B cell (primary cell): ENCODE measurements at regions not wholly inside any gene's neighbourhood (a gene's known extent, or its start where the extent isn't known, plus 50 kb on each side); places are given as distances from the start of the nearest gene placed in this dataset.

Experiments
- ATAC-seq: fragments of 200-7000 bp; cut with Tn5 transposase; one replicate; pipeline ENCODE4 v1.10.0; 2021; ENCODE audit warnings: low read depth, mild to moderate bottlenecking, moderate number of reproducible peaks, moderate library complexity
- CTCF ChIA-PET: fragments of 350-600 bp; sonication (Branson Sonifier 250); formaldehyde crosslinking; loops from one replicate; lab custom pipeline; 2021; ENCODE audit warnings: antibody characterized with exemption, inconsistent platforms; lab: Charles Lee
- POLR2A ChIA-PET: fragments of 350-600 bp; sonication (Branson Sonifier 250); formaldehyde crosslinking; loops from one replicate; lab custom pipeline; 2021; ENCODE audit warnings: antibody characterized with exemption; lab: Charles Lee
- DNase-seq: peaks from one replicate; pipeline ENCODE4 v3.0.0; 2013
- H2AFZ ChIP-seq: 2 replicates; pipeline ENCODE4 v1.6.1; 2012; ENCODE audit warnings: mild to moderate bottlenecking, low read depth, low read length; ENCODE audit not compliant: insufficient read depth, poor library complexity, severe bottlenecking
- H3K27ac ChIP-seq, 2 donors: 1 replicate in 1 of 2; 2 replicates in 1 of 2; pipeline ENCODE4 v1.5.1; 2012 to 2013; ENCODE audit warnings: low read length in 2 of 2, mild to moderate bottlenecking in 2 of 2, moderate library complexity in 1 of 2
- H3K27me3 ChIP-seq, 4 experiments: fragments of 200-600 bp in 1 of 4; sonication (generic) in 1 of 4; replicated peaks in 1 of 4; 1 replicate in 2 of 4; 2 replicates in 2 of 4; pipeline versions ENCODE4 v1.6.1 to v1.7.0; 2013 to 2016; ENCODE audit warnings: low read length in 3 of 4, mild to moderate bottlenecking in 2 of 4, mixed read lengths in 1 of 4, moderate library complexity in 1 of 4; ENCODE audit not compliant: insufficient read depth in 4 of 4, control insufficient read depth in 3 of 4; ENCODE audit errors: control extremely low read depth in 1 of 4
- H3K36me3 ChIP-seq, 2 experiments: replicated peaks in 1 of 2; 1 replicate in 1 of 2; 2 replicates in 1 of 2; pipeline versions ENCODE4 v1.6.1 to v1.7.1; 2013; ENCODE audit warnings: low read length in 1 of 2; ENCODE audit not compliant: insufficient read depth in 2 of 2, control insufficient read depth in 1 of 2; ENCODE audit errors: control extremely low read depth in 1 of 2, extremely low read depth in 1 of 2
- H3K4me1 ChIP-seq, 2 donors: fragments of 200-600 bp in 1 of 2; sonication (generic) in 1 of 2; 1 replicate in 1 of 2; 2 replicates in 1 of 2; pipeline versions ENCODE4 v1.5.1 to v1.6.1; 2013 to 2017; ENCODE audit warnings: low read length in 2 of 2; ENCODE audit not compliant: control insufficient read depth in 2 of 2, insufficient read depth in 2 of 2
- H3K4me2 ChIP-seq: replicated peaks from 2 replicates; pipeline ENCODE3; 2012; ENCODE audit warnings: mild to moderate bottlenecking, low read depth, low read length; ENCODE audit not compliant: poor library complexity, severe bottlenecking
- H3K4me3 ChIP-seq, 5 experiments: fragments of 200-600 bp in 1 of 5; sonication (generic) in 1 of 5; 1 replicate in 3 of 5; 2 replicates in 2 of 5; pipeline versions ENCODE4 v1.5.1 to v1.7.0; 2011 to 2016; ENCODE audit warnings: low read length in 4 of 5, mild to moderate bottlenecking in 4 of 5, low read depth in 2 of 5, control low read depth in 1 of 5, moderate library complexity in 1 of 5; ENCODE audit not compliant: insufficient read depth in 1 of 5; ENCODE audit errors: control extremely low read depth in 1 of 5, extremely low read depth in 1 of 5
- H3K79me2 ChIP-seq: fragments of 200-600 bp; sonication (generic); one replicate; pipeline ENCODE4 v1.6.0; 2016; ENCODE audit warnings: low read length; ENCODE audit not compliant: control insufficient read depth, insufficient read depth
- H3K9ac ChIP-seq: fragments of 200-600 bp; sonication (generic); 2 replicates; pipeline ENCODE4 v1.6.1; 2017; ENCODE audit warnings: mild to moderate bottlenecking, low read length, moderate library complexity
- H3K9me3 ChIP-seq, 3 donors: one replicate each; pipeline versions ENCODE4 v1.6.1 to v1.7.1; 2013; ENCODE audit warnings: low read length in 2 of 3; ENCODE audit not compliant: control insufficient read depth in 2 of 3, insufficient read depth in 1 of 3; ENCODE audit errors: control extremely low read depth in 1 of 3
- H4K20me1 ChIP-seq: 2 replicates; pipeline ENCODE4 v1.6.0; 2012; ENCODE audit warnings: mild to moderate bottlenecking, low read length; ENCODE audit not compliant: insufficient read depth, control insufficient read depth, poor library complexity, severe bottlenecking
- H3K27ac Mint-ChIP-seq: one replicate; pipeline ENCODE4 v1.8.0; 2021; ENCODE audit warnings: mixed read lengths
- H3K27me3 Mint-ChIP-seq: one replicate; pipeline ENCODE4 v1.8.0; 2021; ENCODE audit warnings: mixed read lengths
- H3K4me1 Mint-ChIP-seq: one replicate; pipeline ENCODE4 v1.8.0; 2021; ENCODE audit warnings: mixed read lengths
- H3K4me3 Mint-ChIP-seq: one replicate; pipeline ENCODE4 v1.8.0; 2021; ENCODE audit warnings: mixed read lengths
- H3K9me3 Mint-ChIP-seq: one replicate; pipeline ENCODE4 v1.8.0; 2022; ENCODE audit warnings: mixed read lengths; ENCODE audit not compliant: insufficient read depth
- EZH2 ChIP-seq: IDR thresholded peaks from 2 replicates; pipeline ENCODE4 v1.6.1; 2012; ENCODE audit warnings: borderline replicate concordance, low read depth, mild to moderate bottlenecking, moderate library complexity, low read length; ENCODE audit not compliant: insufficient read depth, poor library complexity, severe bottlenecking
- WGBS: methylation state at CpG from one replicate; pipeline ENCODE4 v1.1.5; 2013; ENCODE audit warnings: missing lambda C conversion rate; ENCODE audit not compliant: insufficient coverage; 5-methylcytosine and 5-hydroxymethylcytosine counted together
- intact Hi-C: fragments of 100-400 bp; cut with micrococcal nuclease; formaldehyde crosslinking; loops from one replicate; pipeline ENCODE4 v1.10.0; 2022
- TF ChIP-seq, protein P1 (sequence below): fragments of 200-600 bp; IDR thresholded peaks from one replicate; pipeline ENCODE4 v1.8.0; 2022; ENCODE audit warnings: antibody characterized with exemption, mild to moderate bottlenecking

- ATAC-seq (no peak), DNase-seq (no peak)
- no peak overlapping the region for H3K27ac Mint-ChIP-seq
- TF ChIP-seq, protein P1, sequence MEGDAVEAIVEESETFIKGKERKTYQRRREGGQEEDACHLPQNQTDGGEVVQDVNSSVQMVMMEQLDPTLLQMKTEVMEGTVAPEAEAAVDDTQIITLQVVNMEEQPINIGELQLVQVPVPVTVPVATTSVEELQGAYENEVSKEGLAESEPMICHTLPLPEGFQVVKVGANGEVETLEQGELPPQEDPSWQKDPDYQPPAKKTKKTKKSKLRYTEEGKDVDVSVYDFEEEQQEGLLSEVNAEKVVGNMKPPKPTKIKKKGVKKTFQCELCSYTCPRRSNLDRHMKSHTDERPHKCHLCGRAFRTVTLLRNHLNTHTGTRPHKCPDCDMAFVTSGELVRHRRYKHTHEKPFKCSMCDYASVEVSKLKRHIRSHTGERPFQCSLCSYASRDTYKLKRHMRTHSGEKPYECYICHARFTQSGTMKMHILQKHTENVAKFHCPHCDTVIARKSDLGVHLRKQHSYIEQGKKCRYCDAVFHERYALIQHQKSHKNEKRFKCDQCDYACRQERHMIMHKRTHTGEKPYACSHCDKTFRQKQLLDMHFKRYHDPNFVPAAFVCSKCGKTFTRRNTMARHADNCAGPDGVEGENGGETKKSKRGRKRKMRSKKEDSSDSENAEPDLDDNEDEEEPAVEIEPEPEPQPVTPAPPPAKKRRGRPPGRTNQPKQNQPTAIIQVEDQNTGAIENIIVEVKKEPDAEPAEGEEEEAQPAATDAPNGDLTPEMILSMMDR, result no peak
- no peak for TF ChIP-seq EZH2
- no peaks in the 10 kb centered on the region for H3K9me3 ChIP-seq
- no CpG with 5 or more reads among the region's 1 CpG for WGBS
- H3K27me3 ChIP-seq, result peaks cover 0 to 12% (median 3%) of the 10 kb centered on the region in 4 experiments
- H3K4me3 Mint-ChIP-seq, result no peak overlapping the region
- H4K20me1 ChIP-seq, result no peaks in the 10 kb centered on the region
- intact Hi-C loops, result no loop called here
- H2AFZ ChIP-seq, result no peak overlapping the region
- H3K9me3 Mint-ChIP-seq, result no peaks in the 10 kb centered on the region
- no peak overlapping the region for H3K9ac ChIP-seq
- peaks cover 40% of the 10 kb centered on the region for H3K27me3 Mint-ChIP-seq
- CTCF ChIA-PET, result no interaction called here
- POLR2A ChIA-PET, result no interaction called here
- H3K27ac ChIP-seq, result no peak overlapping the region
- H3K36me3 ChIP-seq, result no peaks in the 10 kb centered on the region
- no peak overlapping the region for H3K4me3 ChIP-seq
- peaks cover 0 to under 1% of the 10 kb centered on the region in 2 donors for H3K4me1 ChIP-seq
- H3K79me2 ChIP-seq, result no peaks in the 10 kb centered on the region
- no peak overlapping the region for H3K4me2 ChIP-seq
- peaks cover 4% of the 10 kb centered on the region for H3K4me1 Mint-ChIP-seq
Observed at GRCh38 chr7:45253368-45253767, 95.8 kb downstream of the RAMP3 start.

DNA sequence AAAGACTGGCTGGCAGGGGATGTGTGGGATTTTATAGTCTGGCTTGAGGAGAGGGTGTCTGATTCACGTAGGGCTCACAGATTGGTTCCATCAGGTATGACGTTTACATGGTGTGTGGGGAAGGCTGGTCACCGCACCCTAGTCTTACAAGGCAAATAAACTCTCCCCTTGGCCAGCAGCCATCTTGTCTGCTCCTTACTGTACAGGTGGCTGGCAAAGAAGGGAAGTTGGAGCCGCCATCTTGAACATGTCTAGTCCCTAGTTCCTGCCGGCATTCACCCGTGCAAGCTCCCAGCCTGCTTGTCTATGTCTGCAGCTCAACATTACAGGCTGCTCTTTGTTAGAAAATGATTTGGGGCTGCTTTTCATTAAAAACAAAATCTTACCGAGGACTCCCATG, 97.6 kb downstream of the RAMP3 start:
- Mint-ChIP-seq H3K27me3 (peaks cover 43% of the 10 kb centered on the region), H3K9me3 (no peaks in the 10 kb centered on the region), H3K27ac (no peak overlapping the region), H3K4me3 (no peak overlapping the region), H3K4me1 (peaks cover 22% of the 10 kb centered on the region)
- Histone ChIP-seq H3K27ac (no peak overlapping the region), H3K36me3 (no peaks in the 10 kb centered on the region), H3K4me2 (no peak overlapping the region), H3K9me3 (peaks cover 0 to 5% (median 0%) of the 10 kb centered on the region in 3 donors), H3K27me3 (peaks cover 0 to 18% (median 5%) of the 10 kb centered on the region in 4 experiments), H3K4me3 (no peak overlapping the region), H3K9ac (no peak overlapping the region), H3K79me2 (no peaks in the 10 kb centered on the region), H4K20me1 (no peaks in the 10 kb centered on the region), H2AFZ (no peak overlapping the region), H3K4me1 (peaks cover 10 to 18% of the 10 kb centered on the region in 2 donors)
- intact Hi-C loops, result no loop called here
- ChIA-PET POLR2A (no interaction called here), CTCF (no interaction called here)
- WGBS, result 67% methylated on average over 1 of the region's 7 CpGs
- no peak for TF ChIP-seq EZH2
- TF ChIP-seq, protein P1, result no peak
- no peak for DNase-seq
- no peak for ATAC-seq
